ENCODE measurements at regions not wholly inside any gene's neighbourhood (a gene's known extent, or its start where the extent isn't known, plus 50 kb on each side); places are given as distances from the start of the nearest gene placed in this dataset.
A peak's percentile ranks its signal among the peaks of the same experiment; 100 is the strongest.
"Not testable (repeated sequence)": the region's sequence is repeated elsewhere in the genome, so short reads cannot be mapped to it uniquely, and the experiment has no call there.

- no peak for DNase-seq (ENCODE audit: low read depth)
Observed at GRCh38 chr5:57002959-57003485, 51.1 kb upstream of the MIER3 start.

- not testable (repeated sequence) for DNase-seq (ENCODE audit: low read depth)
Observed at GRCh38 chr5:57003566-57003965, 51.6 kb upstream of the MIER3 start.

DNA sequence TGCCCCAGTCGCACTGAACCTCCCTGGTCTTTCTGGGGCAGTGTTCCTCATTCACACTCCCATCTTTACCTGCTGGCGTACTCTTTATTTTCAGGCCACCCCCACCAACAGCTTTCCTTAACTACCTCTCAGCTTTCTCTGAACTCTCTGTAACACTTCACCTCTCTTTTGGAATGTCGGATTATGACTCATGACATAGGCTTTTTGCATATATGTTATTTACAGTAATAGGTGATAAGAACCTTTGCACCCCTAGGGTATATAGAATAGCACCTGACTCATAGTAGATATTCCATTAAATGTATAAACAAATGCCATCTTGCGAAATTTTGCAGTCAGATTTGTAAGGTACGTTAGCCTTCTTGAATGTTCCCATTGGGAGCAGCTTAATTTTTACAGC lies 52.9 kb upstream of the MIER3 start:
- DNase-seq (ENCODE audit: low read depth), result no peak

- no peak for DNase-seq (ENCODE audit: low read depth)
Observed at GRCh38 chr5:57007344-57007743, 55.4 kb upstream of the MIER3 start.

- no peak for DNase-seq (ENCODE audit: low read depth)
Observed at GRCh38 chr5:57009811-57010210, 57.9 kb upstream of the MIER3 start.

DNA sequence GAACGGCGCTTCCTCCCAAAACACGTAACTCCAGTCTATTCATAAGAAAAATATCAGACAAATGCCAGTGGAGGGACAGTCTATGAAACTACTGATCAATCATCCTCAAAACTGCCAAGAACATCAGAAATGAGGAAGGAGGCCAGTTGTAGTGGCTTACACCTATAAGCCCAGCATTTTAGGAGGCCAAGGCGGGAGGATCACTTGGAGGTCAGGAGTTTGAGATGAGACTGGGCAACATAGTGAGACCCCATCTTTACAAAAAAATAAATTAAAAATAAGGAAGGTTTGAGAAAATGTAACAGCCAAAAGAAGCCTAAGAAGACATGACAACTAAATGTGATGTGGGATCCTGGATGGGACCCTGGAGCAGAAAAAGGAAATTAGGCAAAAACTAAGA lies 58.9 kb upstream of the MIER3 start:
- no peak for DNase-seq (ENCODE audit: low read depth)

DNA sequence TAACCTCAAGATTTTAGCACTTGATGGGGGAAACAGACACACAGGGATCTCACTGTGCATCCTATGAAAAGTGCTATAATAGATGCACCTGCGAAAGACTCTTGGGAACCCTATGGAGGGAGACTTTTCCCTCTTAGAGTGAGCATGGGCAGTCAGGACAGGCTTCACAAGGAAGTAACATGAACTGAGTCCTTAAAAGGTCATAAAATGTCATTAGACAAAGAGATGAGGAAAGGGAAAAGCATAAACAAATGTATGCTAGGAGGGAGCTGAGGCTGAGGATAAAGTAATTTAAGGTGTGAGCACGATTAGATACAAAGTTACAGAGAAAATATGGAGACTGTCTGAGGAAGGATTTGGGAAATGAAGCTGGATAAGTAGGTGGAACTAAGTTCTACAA lies 60.6 kb upstream of the MIER3 start:
- DNase-seq (ENCODE audit: low read depth), result no peak

GRCh38 chr5:57025961-57026360 lies 74.0 kb upstream of the MIER3 start:
- no peak for DNase-seq (ENCODE audit: low read depth)

- DNase-seq (ENCODE audit: low read depth), result no peak
Observed at GRCh38 chr5:57028161-57028560, 76.2 kb upstream of the MIER3 start.

GRCh38 chr5:57032151-57032551 lies 80.2 kb upstream of the MIER3 start:
- DNase-seq (ENCODE audit: low read depth), result no peak

DNA sequence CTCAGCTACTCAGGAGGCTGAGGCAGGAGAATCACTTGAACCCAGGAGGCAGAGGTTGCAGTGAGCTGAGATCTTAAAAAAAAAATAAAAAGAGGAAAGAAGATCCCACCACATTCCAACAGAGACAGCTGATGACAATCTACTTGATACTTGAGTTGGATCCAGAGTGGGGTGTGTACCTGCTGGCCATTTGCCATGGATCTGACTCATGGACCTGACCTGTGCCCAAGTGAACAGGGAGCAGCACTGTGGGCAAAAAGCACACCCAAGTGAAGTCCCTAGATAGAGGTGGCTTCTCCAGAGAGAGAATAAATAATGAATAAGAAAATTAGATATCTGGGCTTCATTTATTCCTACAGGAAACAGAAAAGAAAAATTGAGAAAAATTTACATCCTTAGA lies 81.2 kb upstream of the MIER3 start:
- no peak for DNase-seq (ENCODE audit: low read depth)

GRCh38 chr5:57033503-57033902 lies 81.6 kb upstream of the MIER3 start:
- DNase-seq (ENCODE audit: low read depth), result no peak

- DNase-seq (ENCODE audit: low read depth), result no peak
Observed at GRCh38 chr5:57034201-57034916, 82.4 kb upstream of the MIER3 start.

- DNase-seq (ENCODE audit: low read depth), result no peak
Observed at GRCh38 chr5:57035955-57036354, 84.0 kb upstream of the MIER3 start.

DNA sequence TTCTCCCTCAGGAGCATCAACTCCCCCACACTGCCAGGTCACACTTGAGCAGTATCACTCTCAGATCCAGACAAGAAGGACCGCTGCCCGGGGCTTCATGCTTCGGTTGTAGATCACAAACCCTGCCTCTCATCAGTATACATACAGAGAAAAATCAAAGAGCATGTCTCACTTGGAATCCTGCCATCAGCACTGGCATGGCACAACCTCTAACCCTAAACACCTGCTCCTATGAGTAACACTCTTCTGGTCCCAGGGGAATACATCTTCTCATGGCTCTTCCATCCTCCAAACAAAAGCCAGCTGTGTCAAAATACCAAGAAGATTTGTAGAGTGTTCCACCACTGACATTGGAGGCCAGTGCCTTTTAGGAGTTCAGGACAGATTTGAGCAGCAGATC lies 84.8 kb upstream of the MIER3 start:
- peak; percentile 64 for DNase-seq (ENCODE audit: low read depth)

GRCh38 chr5:57037355-57037754 lies 85.4 kb upstream of the MIER3 start:
- no peak for DNase-seq (ENCODE audit: low read depth)

DNA sequence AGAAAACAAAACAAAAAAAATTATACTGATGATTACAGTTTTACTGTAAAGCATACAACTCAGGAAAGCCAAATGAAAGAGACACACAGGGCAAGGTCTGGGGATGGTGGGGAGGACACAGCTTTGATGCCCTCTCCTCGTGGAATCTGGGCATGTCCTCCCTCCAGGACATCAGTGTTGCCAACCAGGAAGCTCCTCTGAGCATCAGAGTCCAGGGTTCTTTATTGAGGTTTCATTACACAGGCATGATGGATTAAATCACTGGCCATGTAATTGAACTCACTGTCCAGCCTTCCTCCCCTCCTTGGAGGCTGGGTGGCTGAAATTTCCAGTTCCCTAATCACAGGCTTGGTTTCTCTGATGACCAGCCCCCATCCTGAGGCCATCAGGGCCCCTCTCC lies 89.6 kb upstream of the MIER3 start:
- DNase-seq (ENCODE audit: low read depth), result no peak

- no peak for DNase-seq (ENCODE audit: low read depth)
Observed at GRCh38 chr5:57042524-57042931, 90.6 kb upstream of the MIER3 start.

GRCh38 chr5:57054135-57054534 lies 102.2 kb upstream of the MIER3 start:
- DNase-seq (ENCODE audit: low read depth), result no peak

GRCh38 chr5:57054671-57055070 lies 102.7 kb upstream of the MIER3 start:
- DNase-seq (ENCODE audit: low read depth), result no peak

GRCh38 chr5:57055731-57056130 lies 103.8 kb upstream of the MIER3 start:
- DNase-seq (ENCODE audit: low read depth), result no peak

- no peak for DNase-seq (ENCODE audit: low read depth)
Observed at GRCh38 chr5:57063773-57064172, 110.1 kb upstream of the GPBP1 start.

DNA sequence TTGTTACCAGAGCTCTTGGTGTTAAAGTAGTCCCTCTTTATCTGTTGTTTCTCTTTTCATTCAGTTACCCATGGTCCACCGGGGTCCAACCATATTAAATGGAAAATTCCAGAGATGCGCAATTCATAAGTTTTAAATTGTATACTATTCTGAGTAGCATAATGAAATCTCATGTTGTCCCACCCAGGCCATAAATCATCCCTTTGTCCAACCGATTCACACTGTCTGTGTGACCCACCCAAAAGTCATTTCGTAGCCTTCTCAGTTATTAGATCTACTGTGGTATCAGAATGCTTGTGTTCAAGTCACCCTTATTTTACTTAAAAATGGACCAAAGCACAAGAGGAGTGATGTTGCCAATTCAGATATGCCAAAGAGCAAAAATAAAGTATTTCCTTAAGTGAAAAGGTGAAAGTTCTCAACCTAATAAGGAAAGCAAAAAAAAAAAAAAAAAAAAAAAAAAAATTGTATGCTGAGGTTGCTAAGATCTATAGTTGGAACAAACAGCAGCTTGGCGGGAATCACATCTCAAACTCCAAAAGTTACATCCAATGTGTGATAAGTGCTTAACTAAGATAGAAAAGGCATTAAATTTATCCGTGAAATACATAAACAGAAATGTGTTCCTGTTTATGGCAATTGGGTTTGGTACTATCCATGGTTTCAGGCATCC lies 106.8 kb upstream of the GPBP1 start:
- DNase-seq (ENCODE audit: low read depth), result no peak
